ENCODE measurements at regions not wholly inside any gene's neighbourhood (a gene's known extent, or its start where the extent isn't known, plus 50 kb on each side); places are given as distances from the start of the nearest gene placed in this dataset.

DNA sequence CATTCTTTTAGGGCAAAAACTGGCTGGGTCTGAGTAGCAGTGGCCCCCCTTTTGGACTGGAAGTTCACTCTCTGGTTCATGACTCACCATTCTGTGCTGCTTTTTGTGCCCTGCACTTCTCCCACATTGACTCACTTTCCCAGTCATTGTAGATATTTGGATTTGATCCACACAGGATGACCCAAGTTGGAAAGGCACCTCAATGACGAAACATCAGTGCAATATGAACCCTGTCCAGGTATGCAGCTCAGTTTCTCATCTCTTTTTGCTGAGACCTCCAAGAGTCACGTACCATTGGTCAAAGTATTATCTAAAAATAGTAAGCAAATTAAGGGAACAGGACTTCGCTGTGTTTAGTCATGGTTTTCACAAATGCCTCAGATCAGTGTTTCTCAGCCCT lies 92.7 kb downstream of the CBLL2 start:
- TF ChIP-seq TEAD4 (IDR thresholded peaks at IDR 0.05): no peak
- TF ChIP-seq EP300 (IDR thresholded peaks at IDR 0.05; ENCODE audit: borderline replicate concordance): no peak
- TF ChIP-seq FOXM1 (IDR thresholded peaks at IDR 0.05; ENCODE audit: borderline replicate concordance, low read depth): no peak
- TF ChIP-seq NFIC (IDR thresholded peaks at IDR 0.05): no peak
- no peak for TF ChIP-seq RAD21 (IDR thresholded peaks at IDR 0.05; ENCODE audit: low read depth)
- TF ChIP-seq EGR1 (IDR thresholded peaks at IDR 0.05): no peak
- TF ChIP-seq, protein P1, sequence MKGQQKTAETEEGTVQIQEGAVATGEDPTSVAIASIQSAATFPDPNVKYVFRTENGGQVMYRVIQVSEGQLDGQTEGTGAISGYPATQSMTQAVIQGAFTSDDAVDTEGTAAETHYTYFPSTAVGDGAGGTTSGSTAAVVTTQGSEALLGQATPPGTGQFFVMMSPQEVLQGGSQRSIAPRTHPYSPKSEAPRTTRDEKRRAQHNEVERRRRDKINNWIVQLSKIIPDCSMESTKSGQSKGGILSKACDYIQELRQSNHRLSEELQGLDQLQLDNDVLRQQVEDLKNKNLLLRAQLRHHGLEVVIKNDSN (IDR thresholded peaks at IDR 0.05): no peak
- TF ChIP-seq CREB1 (IDR thresholded peaks at IDR 0.05; ENCODE audit: low read depth): no peak
- TF ChIP-seq TAF1 (IDR thresholded peaks at IDR 0.05; ENCODE audit: low read depth): no peak
- TF ChIP-seq TCF12 (IDR thresholded peaks at IDR 0.05; ENCODE audit: low read depth): no peak
- TF ChIP-seq, protein P2, sequence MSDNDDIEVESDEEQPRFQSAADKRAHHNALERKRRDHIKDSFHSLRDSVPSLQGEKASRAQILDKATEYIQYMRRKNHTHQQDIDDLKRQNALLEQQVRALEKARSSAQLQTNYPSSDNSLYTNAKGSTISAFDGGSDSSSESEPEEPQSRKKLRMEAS (IDR thresholded peaks at IDR 0.05): no peak
- TF ChIP-seq, protein P3, sequence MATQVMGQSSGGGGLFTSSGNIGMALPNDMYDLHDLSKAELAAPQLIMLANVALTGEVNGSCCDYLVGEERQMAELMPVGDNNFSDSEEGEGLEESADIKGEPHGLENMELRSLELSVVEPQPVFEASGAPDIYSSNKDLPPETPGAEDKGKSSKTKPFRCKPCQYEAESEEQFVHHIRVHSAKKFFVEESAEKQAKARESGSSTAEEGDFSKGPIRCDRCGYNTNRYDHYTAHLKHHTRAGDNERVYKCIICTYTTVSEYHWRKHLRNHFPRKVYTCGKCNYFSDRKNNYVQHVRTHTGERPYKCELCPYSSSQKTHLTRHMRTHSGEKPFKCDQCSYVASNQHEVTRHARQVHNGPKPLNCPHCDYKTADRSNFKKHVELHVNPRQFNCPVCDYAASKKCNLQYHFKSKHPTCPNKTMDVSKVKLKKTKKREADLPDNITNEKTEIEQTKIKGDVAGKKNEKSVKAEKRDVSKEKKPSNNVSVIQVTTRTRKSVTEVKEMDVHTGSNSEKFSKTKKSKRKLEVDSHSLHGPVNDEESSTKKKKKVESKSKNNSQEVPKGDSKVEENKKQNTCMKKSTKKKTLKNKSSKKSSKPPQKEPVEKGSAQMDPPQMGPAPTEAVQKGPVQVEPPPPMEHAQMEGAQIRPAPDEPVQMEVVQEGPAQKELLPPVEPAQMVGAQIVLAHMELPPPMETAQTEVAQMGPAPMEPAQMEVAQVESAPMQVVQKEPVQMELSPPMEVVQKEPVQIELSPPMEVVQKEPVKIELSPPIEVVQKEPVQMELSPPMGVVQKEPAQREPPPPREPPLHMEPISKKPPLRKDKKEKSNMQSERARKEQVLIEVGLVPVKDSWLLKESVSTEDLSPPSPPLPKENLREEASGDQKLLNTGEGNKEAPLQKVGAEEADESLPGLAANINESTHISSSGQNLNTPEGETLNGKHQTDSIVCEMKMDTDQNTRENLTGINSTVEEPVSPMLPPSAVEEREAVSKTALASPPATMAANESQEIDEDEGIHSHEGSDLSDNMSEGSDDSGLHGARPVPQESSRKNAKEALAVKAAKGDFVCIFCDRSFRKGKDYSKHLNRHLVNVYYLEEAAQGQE (IDR thresholded peaks at IDR 0.05; ENCODE audit: low read depth): no peak
- no peak for TF ChIP-seq ZBTB7A (IDR thresholded peaks at IDR 0.05; ENCODE audit: low read depth)
- TF ChIP-seq YY1 (IDR thresholded peaks at IDR 0.05; ENCODE audit: low read depth): no peak
- no peak for TF ChIP-seq CEBPB (IDR thresholded peaks at IDR 0.05)

DNA sequence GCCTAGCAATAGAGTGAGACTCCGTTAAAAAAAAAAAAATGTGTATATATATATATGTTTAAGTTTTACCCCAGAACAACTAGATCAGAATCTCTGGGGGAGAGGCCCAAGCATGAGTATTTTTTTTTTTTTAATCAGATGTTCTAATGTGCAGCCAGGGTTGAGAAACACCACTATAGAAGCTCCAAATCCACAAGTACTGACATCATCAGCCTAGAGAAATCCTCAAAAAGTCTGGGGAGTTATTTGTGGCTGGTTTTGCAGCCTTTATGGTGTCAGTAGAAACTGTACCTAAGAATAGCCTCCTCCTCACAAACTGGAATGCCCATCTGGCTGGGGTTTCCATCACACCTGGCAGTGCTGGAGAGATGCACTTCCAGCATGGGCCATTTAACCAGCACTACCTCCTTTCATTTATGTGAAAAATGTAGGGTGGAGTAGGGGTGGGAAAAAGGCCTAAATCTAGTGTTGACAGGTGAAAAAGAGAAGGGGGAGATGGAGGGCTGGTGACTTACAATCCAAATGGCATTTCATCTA lies 93.5 kb downstream of the CBLL2 start:
- TF ChIP-seq CEBPB (IDR thresholded peaks at IDR 0.05) (no peak), CREB1 (IDR thresholded peaks at IDR 0.05; ENCODE audit: low read depth) (no peak), TAF1 (IDR thresholded peaks at IDR 0.05; ENCODE audit: low read depth) (no peak), RAD21 (IDR thresholded peaks at IDR 0.05; ENCODE audit: low read depth) (no peak), ZBTB7A (IDR thresholded peaks at IDR 0.05; ENCODE audit: low read depth) (no peak), TCF12 (IDR thresholded peaks at IDR 0.05; ENCODE audit: low read depth) (no peak), EGR1 (IDR thresholded peaks at IDR 0.05) (no peak), EP300 (IDR thresholded peaks at IDR 0.05; ENCODE audit: borderline replicate concordance) (no peak), NFIC (IDR thresholded peaks at IDR 0.05) (no peak)
- TF ChIP-seq, protein P3 (IDR thresholded peaks at IDR 0.05; ENCODE audit: low read depth): no peak
- TF ChIP-seq, protein P2 (IDR thresholded peaks at IDR 0.05): no peak

DNA sequence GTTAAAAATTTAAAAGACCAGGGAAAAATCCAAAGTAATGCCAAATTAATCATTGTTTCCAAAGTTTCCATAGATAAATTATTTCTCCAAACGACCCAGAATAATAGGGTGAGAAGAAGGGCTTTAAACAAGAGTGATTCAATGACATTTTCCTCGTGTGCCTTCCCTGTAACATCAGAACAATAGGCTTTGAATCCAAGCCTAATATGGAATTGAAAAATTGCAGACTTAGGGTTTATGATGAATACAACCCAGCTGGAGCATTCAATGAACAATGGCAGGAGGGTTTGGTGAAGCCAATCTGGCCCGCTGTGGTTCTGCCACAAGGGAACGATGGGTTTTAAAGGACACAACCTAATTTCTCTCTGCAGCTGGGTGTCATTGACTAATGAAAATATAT lies 94.2 kb downstream of the CBLL2 start:
- TF ChIP-seq, protein P3 (IDR thresholded peaks at IDR 0.05; ENCODE audit: low read depth): no peak
- TF ChIP-seq RAD21 (IDR thresholded peaks at IDR 0.05; ENCODE audit: low read depth) (no peak), EGR1 (IDR thresholded peaks at IDR 0.05) (no peak), FOXM1 (IDR thresholded peaks at IDR 0.05; ENCODE audit: borderline replicate concordance, low read depth) (no peak), TEAD4 (IDR thresholded peaks at IDR 0.05) (no peak), NFIC (IDR thresholded peaks at IDR 0.05) (no peak), CEBPB (IDR thresholded peaks at IDR 0.05) (no peak), TAF1 (IDR thresholded peaks at IDR 0.05; ENCODE audit: low read depth) (no peak), CREB1 (IDR thresholded peaks at IDR 0.05; ENCODE audit: low read depth) (no peak), EP300 (IDR thresholded peaks at IDR 0.05; ENCODE audit: borderline replicate concordance) (no peak), ZBTB7A (IDR thresholded peaks at IDR 0.05; ENCODE audit: low read depth) (no peak), TCF12 (IDR thresholded peaks at IDR 0.05; ENCODE audit: low read depth) (no peak), YY1 (IDR thresholded peaks at IDR 0.05; ENCODE audit: low read depth) (no peak)
- TF ChIP-seq, protein P2 (IDR thresholded peaks at IDR 0.05): no peak
- TF ChIP-seq, protein P1 (IDR thresholded peaks at IDR 0.05): no peak

DNA sequence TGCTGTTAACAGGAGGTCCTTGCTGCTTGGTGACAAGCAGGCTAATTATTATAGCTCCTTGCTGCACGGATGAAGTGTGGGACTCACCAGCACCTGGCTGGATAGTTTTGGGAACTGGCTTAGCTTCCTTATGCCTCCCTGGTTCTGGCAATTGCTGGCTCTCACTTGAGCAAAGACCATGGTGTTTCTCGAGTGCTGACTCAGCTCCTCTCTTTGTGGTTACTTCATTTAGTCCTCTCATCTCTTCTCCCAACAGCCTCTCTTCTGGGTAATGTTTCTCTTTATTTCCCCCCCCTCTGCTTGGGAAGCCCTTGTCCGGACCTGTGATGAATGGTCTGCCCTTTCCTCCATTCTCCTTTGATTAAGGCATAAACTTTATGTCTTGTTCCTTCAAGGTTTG lies 100.4 kb downstream of the CBLL2 start:
- TF ChIP-seq RAD21 (IDR thresholded peaks at IDR 0.05; ENCODE audit: low read depth) (no peak), CEBPB (IDR thresholded peaks at IDR 0.05) (no peak), ZBTB7A (IDR thresholded peaks at IDR 0.05; ENCODE audit: low read depth) (no peak), YY1 (IDR thresholded peaks at IDR 0.05; ENCODE audit: low read depth) (no peak)
- TF ChIP-seq, protein P2 (IDR thresholded peaks at IDR 0.05): no peak
